Transverse colon (tissue), 4 donors: ENCODE measurements at regions not wholly inside any gene's neighbourhood (a gene's known extent, or its start where the extent isn't known, plus 50 kb on each side); places are given as distances from the start of the nearest gene placed in this dataset.

Experiments
- DNase-seq: peaks from one replicate; pipeline ENCODE4 v3.0.0-alpha.2; 2019
- H3K27ac ChIP-seq, 4 donors: fragments of 200-600 bp; sonication (generic); 2 replicates each; pipeline ENCODE4 v1.5.1; 2016 to 2018; ENCODE audit warnings: inconsistent platforms in 4 of 4
- H3K27me3 ChIP-seq: fragments of 200-600 bp; sonication (generic); 2 replicates; pipeline ENCODE4 v1.5.1; 2017; ENCODE audit warnings: inconsistent platforms
- H3K36me3 ChIP-seq, 4 donors: fragments of 200-600 bp; sonication (generic); 2 replicates each; pipeline ENCODE4 v1.5.1; 2017 to 2019; ENCODE audit warnings: inconsistent platforms in 4 of 4
- H3K4me1 ChIP-seq, 4 donors: fragments of 200-600 bp; sonication (generic); 2 replicates each; pipeline ENCODE4 v1.5.1; 2017 to 2020; ENCODE audit warnings: inconsistent platforms in 4 of 4
- H3K4me3 ChIP-seq, 4 donors: fragments of 200-600 bp; sonication (generic); 1 replicate in 1 of 4; 2 replicates in 3 of 4; pipeline versions ENCODE4 v1.5.1 to v1.6.1; 2017 to 2019; ENCODE audit warnings: inconsistent platforms in 4 of 4
- H3K9me3 ChIP-seq, 2 donors: fragments of 200-600 bp; sonication (generic); 2 replicates each; pipeline ENCODE4 v1.5.1; 2017 to 2019; ENCODE audit warnings: inconsistent platforms in 2 of 2
- EP300 ChIP-seq: sonication (generic); formaldehyde crosslinking; IDR thresholded peaks from one replicate; pipeline ENCODE4 v1.6.1; 2017; ENCODE audit warnings: antibody characterized with exemption, low read depth
- POLR2A ChIP-seq: fragments of 450-650 bp; IDR thresholded peaks from one replicate; pipeline ENCODE4 v1.6.1; 2016; ENCODE audit warnings: antibody characterized with exemption, mild to moderate bottlenecking, moderate library complexity
- POLR2AphosphoS5 ChIP-seq, 3 donors: sonication (generic); formaldehyde crosslinking; IDR thresholded peaks; one replicate each; pipeline ENCODE4 v1.6.1; 2016; ENCODE audit warnings: antibody characterized with exemption in 3 of 3
- WGBS, 2 donors: methylation state at CpG; one replicate each; pipeline ENCODE4 v1.1.5; 2018; ENCODE audit warnings: low coverage in 1 of 2; 5-methylcytosine and 5-hydroxymethylcytosine counted together
- in situ Hi-C, 4 donors: fragments of 200-750 bp; cut with MboI; loops; one replicate each; pipeline versions ENCODE4 v1.15.0 to v1.15.1; 2017; ENCODE audit warnings: low sequenced_read_pairs in 3 of 4, low pct_ligation_motif_present in 1 of 4, low pct_unique_long_range_greater_than_20kb in 1 of 4
- intact Hi-C: fragments of 100-400 bp; cut with DNase I; formaldehyde crosslinking; loops from one replicate; pipeline ENCODE4 v1.15.1; 2023; ENCODE audit warnings: low total_unique reads
- TF ChIP-seq, protein P1 (sequence below), 5 experiments: fragments of 200-600 bp in 3 of 5; fragments of 450-650 bp in 2 of 5; sonication (generic) in 3 of 5; IDR thresholded peaks; 1 replicate in 2 of 5; 2 replicates in 3 of 5; pipeline ENCODE4 v1.5.1; 2016 to 2017; ENCODE audit warnings: antibody characterized with exemption in 5 of 5, inconsistent platforms in 3 of 5, mild to moderate bottlenecking in 2 of 5, moderate library complexity in 1 of 5

DNA sequence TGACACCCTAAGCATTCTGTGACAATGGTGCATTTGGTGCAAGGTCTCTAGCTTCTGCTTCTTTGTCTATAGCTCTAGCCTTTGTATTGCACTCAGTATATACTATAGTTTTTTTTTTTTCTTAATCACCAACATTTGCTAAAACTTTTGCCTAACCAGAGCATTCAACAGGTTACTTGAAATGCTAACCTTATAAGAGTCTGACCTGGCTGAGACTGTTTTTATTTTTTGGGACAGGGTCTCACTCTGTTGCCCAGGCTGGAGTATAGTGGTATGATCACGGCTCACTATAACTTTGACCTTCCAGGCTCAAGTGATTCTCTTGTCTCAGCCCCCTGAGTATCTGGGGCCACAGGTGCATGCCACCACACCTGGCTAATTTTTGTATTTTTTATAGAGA, 92.4 kb downstream of the ZNF365 start:
- H3K9me3 ChIP-seq, result no peaks in the 10 kb centered on the region
- intact Hi-C loops (no loop called here), in situ Hi-C loops (no loop called here)
- H3K27ac ChIP-seq, result no peak overlapping the region
- H3K36me3 ChIP-seq, result no peaks in the 10 kb centered on the region
- no peak overlapping the region for H3K4me3 ChIP-seq
- H3K4me1 ChIP-seq, result no peaks in the 10 kb centered on the region
- TF ChIP-seq POLR2AphosphoS5 (IDR thresholded peaks at IDR 0.05) (no peak), POLR2A (no peak), EP300 (no peak)
- TF ChIP-seq, protein P1, sequence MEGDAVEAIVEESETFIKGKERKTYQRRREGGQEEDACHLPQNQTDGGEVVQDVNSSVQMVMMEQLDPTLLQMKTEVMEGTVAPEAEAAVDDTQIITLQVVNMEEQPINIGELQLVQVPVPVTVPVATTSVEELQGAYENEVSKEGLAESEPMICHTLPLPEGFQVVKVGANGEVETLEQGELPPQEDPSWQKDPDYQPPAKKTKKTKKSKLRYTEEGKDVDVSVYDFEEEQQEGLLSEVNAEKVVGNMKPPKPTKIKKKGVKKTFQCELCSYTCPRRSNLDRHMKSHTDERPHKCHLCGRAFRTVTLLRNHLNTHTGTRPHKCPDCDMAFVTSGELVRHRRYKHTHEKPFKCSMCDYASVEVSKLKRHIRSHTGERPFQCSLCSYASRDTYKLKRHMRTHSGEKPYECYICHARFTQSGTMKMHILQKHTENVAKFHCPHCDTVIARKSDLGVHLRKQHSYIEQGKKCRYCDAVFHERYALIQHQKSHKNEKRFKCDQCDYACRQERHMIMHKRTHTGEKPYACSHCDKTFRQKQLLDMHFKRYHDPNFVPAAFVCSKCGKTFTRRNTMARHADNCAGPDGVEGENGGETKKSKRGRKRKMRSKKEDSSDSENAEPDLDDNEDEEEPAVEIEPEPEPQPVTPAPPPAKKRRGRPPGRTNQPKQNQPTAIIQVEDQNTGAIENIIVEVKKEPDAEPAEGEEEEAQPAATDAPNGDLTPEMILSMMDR (IDR thresholded peaks at IDR 0.05), result no peak
- no peak for DNase-seq
- WGBS, 2 donors, result 86 to 100% methylated on average over 1 of the region's 1 CpG
- no peaks in the 10 kb centered on the region for H3K27me3 ChIP-seq

DNA sequence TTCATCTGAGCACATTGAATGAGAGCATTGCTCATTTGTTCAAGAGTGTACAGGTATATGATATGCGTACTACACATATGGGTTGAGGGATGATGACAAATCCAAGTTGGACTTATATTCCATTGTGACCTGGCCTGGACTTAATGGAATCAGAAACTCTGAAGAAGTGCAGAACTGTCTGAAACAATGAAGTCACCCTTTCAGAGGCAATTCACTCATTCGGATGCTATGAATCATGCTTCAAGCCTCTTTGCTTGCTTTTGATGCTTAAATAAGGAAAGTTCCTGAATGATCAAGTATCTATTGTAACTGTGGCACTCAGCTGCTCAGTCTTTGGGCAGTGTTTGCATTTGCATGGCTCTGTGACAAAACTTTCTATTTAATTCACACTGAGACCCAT, 93.4 kb downstream of the ZNF365 start:
- TF ChIP-seq, protein P1 (IDR thresholded peaks at IDR 0.05), result no peak
- in situ Hi-C loops (no loop called here), intact Hi-C loops (no loop called here)
- H3K4me3 ChIP-seq, result no peak overlapping the region
- H3K36me3 ChIP-seq, result no peaks in the 10 kb centered on the region
- 83 to 85% methylated on average over 2 of the region's 2 CpGs for WGBS, 2 donors
- H3K27ac ChIP-seq, result no peak overlapping the region
- H3K9me3 ChIP-seq, result no peaks in the 10 kb centered on the region
- no peak for DNase-seq
- H3K4me1 ChIP-seq, result no peaks in the 10 kb centered on the region
- no peaks in the 10 kb centered on the region for H3K27me3 ChIP-seq

DNA sequence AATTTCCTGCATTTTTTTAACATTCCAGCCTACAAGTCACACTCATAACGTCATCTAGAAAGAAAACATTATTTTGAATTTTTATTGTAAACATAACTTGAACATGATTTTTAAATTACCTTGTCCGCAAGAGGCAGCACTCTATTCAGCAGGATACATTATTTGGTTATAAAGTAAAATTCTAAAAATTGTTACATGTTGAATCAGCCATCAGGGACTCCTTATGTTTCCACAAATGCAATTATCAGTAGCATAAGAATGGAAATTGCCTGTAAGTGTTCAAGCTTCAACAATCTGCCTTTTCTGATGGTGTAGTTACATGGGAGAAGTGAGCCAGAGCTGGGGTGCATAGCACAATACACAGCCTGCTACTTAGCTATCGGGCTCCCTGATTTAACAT, 97.5 kb downstream of the ZNF365 start:
- H3K27ac ChIP-seq, result no peak overlapping the region
- H3K36me3 ChIP-seq, result no peaks in the 10 kb centered on the region
- no peak overlapping the region for H3K4me3 ChIP-seq
- no peaks in the 10 kb centered on the region for H3K27me3 ChIP-seq
- intact Hi-C loops, result no loop called here
- H3K4me1 ChIP-seq, result no peaks in the 10 kb centered on the region
- in situ Hi-C loops, result no loop called here
- no peak for DNase-seq
- TF ChIP-seq EP300 (no peak), POLR2AphosphoS5 (IDR thresholded peaks at IDR 0.05) (no peak), POLR2A (no peak)
- TF ChIP-seq, protein P1 (IDR thresholded peaks at IDR 0.05), result no peak
- H3K9me3 ChIP-seq, result no peaks in the 10 kb centered on the region
- 78 to 82% methylated on average over 3 of the region's 3 CpGs for WGBS, 2 donors

DNA sequence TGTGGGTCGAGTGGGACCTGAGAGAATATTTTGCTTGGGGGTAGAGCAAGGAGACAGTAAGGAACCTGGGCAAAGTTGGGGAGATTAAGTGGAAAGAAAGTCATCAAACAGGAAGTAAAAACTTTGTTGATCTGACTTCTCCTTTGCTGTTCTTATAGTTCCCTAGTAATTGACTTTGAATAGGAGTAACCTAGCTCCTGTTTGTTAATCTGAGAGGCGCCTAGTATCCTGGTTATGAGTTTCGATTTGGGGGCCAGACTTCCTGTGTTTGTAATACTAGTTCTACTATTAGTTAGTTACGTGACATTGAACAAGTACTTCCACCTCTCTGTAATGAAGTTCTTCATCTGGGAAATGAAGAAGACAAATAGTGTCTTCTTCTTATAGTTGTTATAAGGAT, 99.1 kb downstream of the ZNF365 start:
- TF ChIP-seq EP300 (no peak), POLR2A (no peak), POLR2AphosphoS5 (IDR thresholded peaks at IDR 0.05) (no peak)
- TF ChIP-seq, protein P1 (IDR thresholded peaks at IDR 0.05), result no peak
- Histone ChIP-seq H3K9me3 (no peaks in the 10 kb centered on the region), H3K27me3 (no peaks in the 10 kb centered on the region), H3K27ac (no peak overlapping the region), H3K36me3 (no peaks in the 10 kb centered on the region), H3K4me1 (no peaks in the 10 kb centered on the region), H3K4me3 (no peak overlapping the region)
- no peak for DNase-seq
- WGBS, 2 donors, result 70 to 73% methylated on average over 3 to 4 of the region's 4 CpGs
- in situ Hi-C loops (no loop called here), intact Hi-C loops (no loop called here)
